ENCODE measurements at regions not wholly inside any gene's neighbourhood (a gene's known extent, or its start where the extent isn't known, plus 50 kb on each side); places are given as distances from the start of the nearest gene placed in this dataset.
"Not testable (repeated sequence)": the region's sequence is repeated elsewhere in the genome, so short reads cannot be mapped to it uniquely, and the experiment has no call there.

DNA sequence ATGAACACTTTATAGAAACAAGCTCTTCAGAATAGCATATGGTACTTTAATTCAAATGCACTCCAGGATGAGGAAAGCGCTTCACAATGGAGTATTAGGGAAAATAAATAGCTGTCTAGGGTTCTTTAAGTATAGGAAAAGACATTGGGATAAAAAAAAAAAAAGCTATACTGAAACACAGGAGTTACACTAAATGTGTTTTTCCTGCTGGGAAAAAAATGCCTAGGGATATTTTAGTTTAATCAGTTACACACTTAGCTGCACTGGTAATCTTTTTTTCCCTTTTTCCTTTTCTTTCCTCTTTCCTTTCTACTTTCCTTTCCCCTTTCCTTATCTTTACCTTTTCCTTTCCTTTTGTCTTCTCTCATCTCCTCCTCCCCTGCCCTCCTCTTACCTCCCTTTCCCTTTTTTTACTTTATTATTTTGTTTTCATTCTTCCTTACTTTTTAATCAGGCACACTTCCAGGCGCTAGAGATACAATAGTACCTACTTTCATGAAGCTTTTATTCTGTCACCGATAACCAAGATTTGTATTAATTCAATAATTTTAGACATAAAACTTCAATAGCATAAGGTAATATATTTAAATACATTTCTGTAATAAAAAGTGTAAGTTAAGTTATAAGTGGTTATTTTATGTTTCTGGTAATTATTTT lies 758.7 kb downstream of the CDH18 start:
- WGBS, 2 donors: 89 to 91% methylated on average over 3 of the region's 3 CpGs
- intact Hi-C loops (cut with DNase I): no loop called here
- Histone ChIP-seq H3K27ac (no peak overlapping the region), H3K9me3 (no peaks in the 10 kb centered on the region), H3K4me1 (no peaks in the 10 kb centered on the region), H3K27me3 (no peaks in the 10 kb centered on the region), H3K4me3 (no peak overlapping the region), H3K36me3 (replicated peaks in 1 of 2; ENCODE audit: insufficient read depth in 1 of 2, low read depth in 2 of 2) (no peaks in the 10 kb centered on the region)
- DNase-seq (no peak), ATAC-seq (no peak)
- TF ChIP-seq CTCF (IDR thresholded peaks at IDR 0.05) (no peak), POLR2A (IDR thresholded peaks at IDR 0.05) (no peak)

- ATAC-seq (no peak), DNase-seq (no peak)
- H3K27me3 ChIP-seq: no peaks in the 10 kb centered on the region
- no peak overlapping the region for H3K4me3 ChIP-seq
- intact Hi-C loops (cut with DNase I): no loop called here
- H3K27ac ChIP-seq: no peak overlapping the region
- H3K36me3 ChIP-seq (replicated peaks in 1 of 2; ENCODE audit: insufficient read depth in 1 of 2, low read depth in 2 of 2): no peaks in the 10 kb centered on the region
- H3K4me1 ChIP-seq: no peaks in the 10 kb centered on the region
- WGBS, 2 donors: 90 to 91% methylated on average over 2 of the region's 2 CpGs
- no peaks in the 10 kb centered on the region for H3K9me3 ChIP-seq
- no peak for TF ChIP-seq CTCF (IDR thresholded peaks at IDR 0.05)
- no peak for TF ChIP-seq POLR2A (IDR thresholded peaks at IDR 0.05)
These were observed 754.4 kb downstream of the CDH18 start for GRCh38 chr5:19233573-19233972.

- no peaks in the 10 kb centered on the region for H3K27me3 ChIP-seq
- H3K36me3 ChIP-seq (replicated peaks in 1 of 2; ENCODE audit: insufficient read depth in 1 of 2, low read depth in 2 of 2): no peaks in the 10 kb centered on the region
- no peak for ATAC-seq
- no peaks in the 10 kb centered on the region for H3K4me1 ChIP-seq
- intact Hi-C loops (cut with DNase I): no loop called here
- H3K9me3 ChIP-seq: no peaks in the 10 kb centered on the region
- H3K4me3 ChIP-seq: no peak overlapping the region
- WGBS, 2 donors: 57 to 65% methylated on average over 5 of the region's 5 CpGs
- no peak overlapping the region for H3K27ac ChIP-seq
- DNase-seq: no peak
- TF ChIP-seq CTCF (IDR thresholded peaks at IDR 0.05): no peak
- TF ChIP-seq POLR2A (IDR thresholded peaks at IDR 0.05): no peak
These were observed 752.9 kb downstream of the CDH18 start for GRCh38 chr5:19235101-19235584.

- Histone ChIP-seq H3K4me3 (no peak overlapping the region), H3K27ac (no peak overlapping the region), H3K27me3 (no peaks in the 10 kb centered on the region), H3K4me1 (no peaks in the 10 kb centered on the region), H3K9me3 (no peaks in the 10 kb centered on the region), H3K36me3 (replicated peaks in 1 of 2; ENCODE audit: insufficient read depth in 1 of 2, low read depth in 2 of 2) (no peaks in the 10 kb centered on the region)
- intact Hi-C loops (cut with DNase I): no loop called here
- TF ChIP-seq CTCF (IDR thresholded peaks at IDR 0.05): no peak
- TF ChIP-seq POLR2A (IDR thresholded peaks at IDR 0.05): no peak
- ATAC-seq (no peak), DNase-seq (no peak)
- 27 to 33% methylated on average over 1 of the region's 1 CpG for WGBS, 2 donors
These were observed 747.8 kb downstream of the CDH18 start for GRCh38 chr5:19240170-19240569.

- intact Hi-C loops (cut with DNase I): no loop called here
- H3K36me3 ChIP-seq (replicated peaks in 1 of 2; ENCODE audit: insufficient read depth in 1 of 2, low read depth in 2 of 2): no peaks in the 10 kb centered on the region
- DNase-seq (no peak), ATAC-seq (no peak)
- H3K27ac ChIP-seq: no peak overlapping the region
- WGBS, 2 donors: 74 to 76% methylated on average over 1 of the region's 1 CpG
- no peaks in the 10 kb centered on the region for H3K27me3 ChIP-seq
- H3K4me1 ChIP-seq: no peaks in the 10 kb centered on the region
- H3K4me3 ChIP-seq: no peak overlapping the region
- no peaks in the 10 kb centered on the region for H3K9me3 ChIP-seq
- TF ChIP-seq POLR2A (IDR thresholded peaks at IDR 0.05): no peak
- no peak for TF ChIP-seq CTCF (IDR thresholded peaks at IDR 0.05)
These were observed 746.3 kb downstream of the CDH18 start for GRCh38 chr5:19241690-19242089.

DNA sequence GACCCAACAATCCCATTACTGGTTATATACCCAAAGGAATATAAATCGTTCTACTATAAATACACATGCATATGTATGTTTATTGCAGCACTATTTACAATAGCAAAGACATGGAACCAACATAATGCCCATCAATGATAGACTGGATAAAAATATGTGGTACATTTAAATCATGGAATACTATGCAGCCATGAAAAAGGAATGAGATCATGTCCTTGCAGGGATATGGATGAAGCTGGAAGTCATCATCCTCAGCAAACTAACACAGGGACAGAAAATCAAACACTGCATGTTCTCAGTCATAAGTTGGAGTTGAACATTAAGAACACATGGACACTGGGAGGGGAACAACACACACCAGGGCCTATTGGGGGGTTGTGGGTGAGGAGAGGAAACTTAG lies 741.8 kb downstream of the CDH18 start:
- 73 to 81% methylated on average over 1 of the region's 1 CpG for WGBS, 2 donors
- H3K9me3 ChIP-seq; H3K27me3 ChIP-seq; DNase-seq; H3K36me3 ChIP-seq (replicated peaks in 1 of 2; ENCODE audit: insufficient read depth in 1 of 2, low read depth in 2 of 2); intact Hi-C loops (cut with DNase I); H3K27ac ChIP-seq; ATAC-seq; H3K4me3 ChIP-seq; H3K4me1 ChIP-seq: not testable (repeated sequence)

Measured in body of pancreas (tissue), 4 donors.